ENCODE measurements at regions not wholly inside any gene's neighbourhood (a gene's known extent, or its start where the extent isn't known, plus 50 kb on each side); places are given as distances from the start of the nearest gene placed in this dataset.

- TF ChIP-seq POLR2A (IDR thresholded peaks at IDR 0.05; ENCODE audit: low read depth, low read length) (no peak), CTCF (IDR thresholded peaks at IDR 0.05; ENCODE audit: extremely low read depth in 1 of 2, insufficient read depth in 1 of 2, low read depth in 1 of 2, low read length in 2 of 2) (no peak), EZH2 (IDR thresholded peaks at IDR 0.05; ENCODE audit: borderline replicate concordance, low read depth, low read length, severe bottlenecking) (no peak), JUN (IDR thresholded peaks at IDR 0.05; ENCODE audit: borderline replicate concordance, insufficient read depth, insufficient read length, low read depth) (no peak), POLR2AphosphoS5 (IDR thresholded peaks at IDR 0.05; ENCODE audit: insufficient read depth, low read depth, low read length) (no peak), MYC (IDR thresholded peaks at IDR 0.05; ENCODE audit: low read depth, low read length) (no peak)
These were observed 494.6 kb downstream of the CNTN6 start for GRCh38 chr3:1587426-1587825.
